ENCODE measurements at regions not wholly inside any gene's neighbourhood (a gene's known extent, or its start where the extent isn't known, plus 50 kb on each side); places are given as distances from the start of the nearest gene placed in this dataset.

- no peak for FAIRE-seq
- intact Hi-C loops (cut with DNase I): no loop called here
- Histone ChIP-seq H3K4me3 (ENCODE audit: low read length in 3 of 3) (no peak overlapping the region), H3K9ac (ENCODE audit: low read length in 3 of 3) (no peak overlapping the region), H3K9me3 (ENCODE audit: control insufficient read depth in 2 of 3, insufficient read depth in 1 of 3, low read length in 3 of 3) (no peaks in the 10 kb centered on the region), H3K36me3 (ENCODE audit: control insufficient read depth in 2 of 3, insufficient read depth in 3 of 3, low read length in 3 of 3) (no peaks in the 10 kb centered on the region), H3K27ac (ENCODE audit: low read depth in 2 of 2, low read length in 2 of 2) (no peak overlapping the region), H3K27me3 (ENCODE audit: control insufficient read depth, insufficient read depth, low read length) (no peaks in the 10 kb centered on the region), H3K4me1 (ENCODE audit: control insufficient read depth in 2 of 3, insufficient read depth in 2 of 3, low read depth in 1 of 3, low read length in 3 of 3) (no peaks in the 10 kb centered on the region)
- DNase-seq: peak in 1 of 5 donors; percentile 38
- no peak for TF ChIP-seq CTCF (IDR thresholded peaks at IDR 0.05; ENCODE audit: borderline replicate concordance, extremely low read depth, insufficient read depth)
Measured at GRCh38 chr3:66753670-66754069, 244.4 kb upstream of the KBTBD8 start.

GRCh38 chr3:66754613-66755012 is 243.5 kb upstream of the KBTBD8 start:
- Histone ChIP-seq H3K27me3 (ENCODE audit: control insufficient read depth, insufficient read depth, low read length) (no peaks in the 10 kb centered on the region), H3K9me3 (ENCODE audit: control insufficient read depth in 2 of 3, insufficient read depth in 1 of 3, low read length in 3 of 3) (no peaks in the 10 kb centered on the region), H3K4me1 (ENCODE audit: control insufficient read depth in 2 of 3, insufficient read depth in 2 of 3, low read depth in 1 of 3, low read length in 3 of 3) (no peaks in the 10 kb centered on the region), H3K36me3 (ENCODE audit: control insufficient read depth in 2 of 3, insufficient read depth in 3 of 3, low read length in 3 of 3) (no peaks in the 10 kb centered on the region), H3K27ac (ENCODE audit: low read depth in 2 of 2, low read length in 2 of 2) (no peak overlapping the region), H3K9ac (ENCODE audit: low read length in 3 of 3) (no peak overlapping the region), H3K4me3 (ENCODE audit: low read length in 3 of 3) (no peak overlapping the region)
- intact Hi-C loops (cut with DNase I): no loop called here
- FAIRE-seq (no peak), DNase-seq (no peak)
- TF ChIP-seq CTCF (IDR thresholded peaks at IDR 0.05; ENCODE audit: borderline replicate concordance, extremely low read depth, insufficient read depth): no peak

- Histone ChIP-seq H3K9me3 (ENCODE audit: control insufficient read depth in 2 of 3, insufficient read depth in 1 of 3, low read length in 3 of 3) (no peaks in the 10 kb centered on the region), H3K36me3 (ENCODE audit: control insufficient read depth in 2 of 3, insufficient read depth in 3 of 3, low read length in 3 of 3) (no peaks in the 10 kb centered on the region), H3K9ac (ENCODE audit: low read length in 3 of 3) (no peak overlapping the region), H3K27ac (ENCODE audit: low read depth in 2 of 2, low read length in 2 of 2) (no peak overlapping the region), H3K4me3 (ENCODE audit: low read length in 3 of 3) (no peak overlapping the region), H3K4me1 (ENCODE audit: control insufficient read depth in 2 of 3, insufficient read depth in 2 of 3, low read depth in 1 of 3, low read length in 3 of 3) (no peaks in the 10 kb centered on the region), H3K27me3 (ENCODE audit: control insufficient read depth, insufficient read depth, low read length) (no peaks in the 10 kb centered on the region)
- FAIRE-seq (no peak), DNase-seq (no peak)
- no peak for TF ChIP-seq CTCF (IDR thresholded peaks at IDR 0.05; ENCODE audit: borderline replicate concordance, extremely low read depth, insufficient read depth)
- intact Hi-C loops (cut with DNase I): no loop called here
Measured at GRCh38 chr3:66755924-66756323, 242.2 kb upstream of the KBTBD8 start.

- H3K9me3 ChIP-seq (ENCODE audit: control insufficient read depth in 2 of 3, insufficient read depth in 1 of 3, low read length in 3 of 3): no peaks in the 10 kb centered on the region
- DNase-seq: no peak
- no peak for FAIRE-seq
- no peak overlapping the region for H3K27ac ChIP-seq (ENCODE audit: low read depth in 2 of 2, low read length in 2 of 2)
- no peak for TF ChIP-seq CTCF (IDR thresholded peaks at IDR 0.05; ENCODE audit: borderline replicate concordance, extremely low read depth, insufficient read depth)
- intact Hi-C loops (cut with DNase I): no loop called here
- H3K4me3 ChIP-seq (ENCODE audit: low read length in 3 of 3): no peak overlapping the region
- no peaks in the 10 kb centered on the region for H3K27me3 ChIP-seq (ENCODE audit: control insufficient read depth, insufficient read depth, low read length)
- H3K4me1 ChIP-seq (ENCODE audit: control insufficient read depth in 2 of 3, insufficient read depth in 2 of 3, low read depth in 1 of 3, low read length in 3 of 3): no peaks in the 10 kb centered on the region
- H3K36me3 ChIP-seq (ENCODE audit: control insufficient read depth in 2 of 3, insufficient read depth in 3 of 3, low read length in 3 of 3): no peaks in the 10 kb centered on the region
- H3K9ac ChIP-seq (ENCODE audit: low read length in 3 of 3): no peak overlapping the region
Measured at GRCh38 chr3:66756468-66757036, 241.6 kb upstream of the KBTBD8 start.

Data from kidney (tissue), 13 donors.